HG02870 (cell line): ENCODE measurements at regions not wholly inside any gene's neighbourhood (a gene's known extent, or its start where the extent isn't known, plus 50 kb on each side); places are given as distances from the start of the nearest gene placed in this dataset.
"Not testable (repeated sequence)": the region's sequence is repeated elsewhere in the genome, so short reads cannot be mapped to it uniquely, and the experiment has no call there.

Source experiments
- ATAC-seq: cut with Tn5 transposase; IDR thresholded peaks from one replicate; pipeline ENCODE4 v1.9.1; 2021; ENCODE audit warnings: mild to moderate bottlenecking, moderate library complexity; ENCODE audit not compliant: unreplicated experiment

- ATAC-seq: no peak
These were observed 467.8 kb upstream of the CBLB start for GRCh38 chr3:106336619-106337018.

GRCh38 chr3:106337116-106337515 lies 468.3 kb upstream of the CBLB start:
- ATAC-seq: no peak

GRCh38 chr3:106338582-106339214 lies 469.9 kb upstream of the CBLB start:
- no peak for ATAC-seq

GRCh38 chr3:106339551-106339950 lies 470.7 kb upstream of the CBLB start:
- ATAC-seq: no peak

- ATAC-seq: no peak
These were observed 472.3 kb upstream of the CBLB start for GRCh38 chr3:106341087-106341486.

- ATAC-seq: no peak
These were observed 472.9 kb upstream of the CBLB start for GRCh38 chr3:106341586-106342162.

GRCh38 chr3:106342386-106342785 lies 473.6 kb upstream of the CBLB start:
- ATAC-seq: no peak

- no peak for ATAC-seq
These were observed 475.0 kb upstream of the CBLB start for GRCh38 chr3:106343811-106344210.

- ATAC-seq: no peak
These were observed 476.7 kb upstream of the CBLB start for GRCh38 chr3:106345353-106346027.

GRCh38 chr3:106347350-106347749 lies 478.5 kb upstream of the CBLB start:
- ATAC-seq: no peak

- ATAC-seq: no peak
These were observed 479.4 kb upstream of the CBLB start for GRCh38 chr3:106348139-106348690.

GRCh38 chr3:106349191-106349881 lies 480.5 kb upstream of the CBLB start:
- ATAC-seq: no peak

GRCh38 chr3:106355873-106356272 lies 487.1 kb upstream of the CBLB start:
- no peak for ATAC-seq

- no peak for ATAC-seq
These were observed 490.9 kb upstream of the CBLB start for GRCh38 chr3:106359692-106360091.

GRCh38 chr3:106360901-106361300 lies 492.1 kb upstream of the CBLB start:
- ATAC-seq: not testable (repeated sequence)

- ATAC-seq: no peak
These were observed 495.7 kb upstream of the CBLB start for GRCh38 chr3:106364477-106364876.

GRCh38 chr3:106365061-106365691 lies 496.4 kb upstream of the CBLB start:
- ATAC-seq: no peak

- ATAC-seq: no peak
These were observed 497.5 kb upstream of the CBLB start for GRCh38 chr3:106366352-106366751.

- ATAC-seq: no peak
These were observed 498.7 kb upstream of the CBLB start for GRCh38 chr3:106367496-106367895.

GRCh38 chr3:106371221-106371970 lies 502.6 kb upstream of the CBLB start:
- ATAC-seq: no peak
